ENCODE measurements at regions not wholly inside any gene's neighbourhood (a gene's known extent, or its start where the extent isn't known, plus 50 kb on each side); places are given as distances from the start of the nearest gene placed in this dataset.
"Not testable (repeated sequence)": the region's sequence is repeated elsewhere in the genome, so short reads cannot be mapped to it uniquely, and the experiment has no call there.

DNA sequence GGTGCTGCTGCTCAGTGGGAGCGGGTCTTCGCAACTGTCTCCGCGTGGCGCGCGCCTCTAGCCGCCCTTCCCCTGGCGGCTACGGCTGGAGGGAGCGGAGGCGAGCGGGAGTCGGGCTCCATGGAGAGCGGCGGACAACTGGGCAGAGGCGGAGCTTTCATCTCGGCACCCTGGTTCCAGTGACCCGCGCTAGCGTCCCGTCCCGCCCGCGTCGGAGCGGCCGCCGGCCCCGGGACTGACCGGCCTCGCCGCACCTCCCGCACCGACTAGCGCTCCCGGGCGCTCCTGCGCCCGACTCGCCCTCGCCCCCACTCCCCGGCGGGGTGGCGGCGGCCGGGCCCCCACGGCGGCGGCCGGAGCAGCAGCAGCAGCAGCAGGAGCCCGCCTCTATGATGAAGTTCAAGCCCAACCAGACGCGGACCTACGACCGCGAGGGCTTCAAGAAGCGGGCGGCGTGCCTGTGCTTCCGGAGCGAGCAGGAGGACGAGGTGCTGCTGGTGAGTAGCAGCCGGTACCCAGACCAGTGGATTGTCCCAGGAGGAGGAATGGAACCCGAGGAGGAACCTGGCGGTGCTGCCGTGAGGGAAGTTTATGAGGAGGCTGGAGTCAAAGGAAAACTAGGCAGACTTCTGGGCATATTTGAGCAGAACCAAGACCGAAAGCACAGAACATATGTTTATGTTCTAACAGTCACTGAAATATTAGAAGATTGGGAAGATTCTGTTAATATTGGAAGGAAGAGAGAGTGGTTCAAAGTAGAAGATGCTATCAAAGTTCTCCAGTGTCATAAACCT lies 69.2 kb upstream of the NOTCH2NLA start:
- H3K79me2 ChIP-seq (ENCODE audit: control insufficient read depth, insufficient read depth, low read length, unreplicated experiment); H3K36me3 ChIP-seq (ENCODE audit: insufficient read depth, low read length); H3K27me3 ChIP-seq (ENCODE audit: insufficient read depth, low read length); H3K4me1 ChIP-seq (ENCODE audit: control insufficient read depth, insufficient read depth, low read length, unreplicated experiment); H3K27ac ChIP-seq (ENCODE audit: low read depth, low read length); H2AFZ ChIP-seq (ENCODE audit: low read length, unreplicated experiment); H3K4me3 ChIP-seq (ENCODE audit: low read depth, low read length): not testable (repeated sequence)

DNA sequence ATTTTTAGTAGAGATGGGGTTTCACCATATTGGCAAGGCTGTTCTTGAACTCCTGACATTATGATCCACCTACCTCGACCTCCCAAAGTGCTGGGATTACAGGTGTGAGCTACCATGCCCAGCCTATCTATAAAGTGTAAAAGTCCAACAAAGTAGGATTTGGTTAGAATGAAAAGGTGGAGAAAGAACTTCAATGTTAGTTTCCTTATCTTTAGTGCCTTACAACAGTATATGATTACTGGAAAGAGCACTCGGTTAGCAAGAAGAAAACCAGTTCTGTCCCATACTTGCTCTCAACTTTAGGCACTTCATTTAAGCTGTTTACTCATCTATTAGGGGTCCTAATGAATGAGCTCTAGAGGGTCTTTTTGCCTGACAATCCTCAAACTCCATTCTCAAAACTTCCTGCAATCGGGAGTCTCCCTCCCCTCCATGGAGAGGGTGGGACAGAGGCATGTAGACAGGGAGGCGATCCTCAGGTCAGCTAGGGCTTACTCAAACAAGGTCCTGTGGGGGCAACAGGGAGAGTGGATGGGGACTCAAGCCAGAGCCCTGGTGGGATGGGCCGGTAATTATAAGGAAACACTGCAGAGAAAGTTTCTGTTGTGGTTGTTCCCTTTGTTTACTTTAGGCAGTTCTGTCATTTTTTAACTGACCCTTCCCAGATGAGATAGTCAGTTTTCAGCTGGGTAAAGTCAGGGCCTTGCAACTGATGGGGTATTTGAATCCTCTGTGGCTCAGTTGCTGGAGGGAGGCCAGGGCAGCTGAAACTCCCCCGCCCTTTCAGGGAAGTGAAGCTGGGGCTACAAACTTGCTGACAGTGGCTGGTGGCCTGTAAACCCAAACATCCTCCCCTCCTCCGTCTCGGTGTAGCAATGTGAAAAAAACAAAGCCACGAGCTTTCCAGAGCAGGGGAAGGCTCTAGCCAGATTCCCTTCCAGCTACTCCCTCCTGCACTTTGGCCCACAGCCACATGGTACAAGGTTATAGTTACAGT lies 64.4 kb upstream of the NOTCH2NLA start:
- not testable (repeated sequence) for H3K79me2 ChIP-seq (ENCODE audit: control insufficient read depth, insufficient read depth, low read length, unreplicated experiment); H3K27me3 ChIP-seq (ENCODE audit: insufficient read depth, low read length)

DNA sequence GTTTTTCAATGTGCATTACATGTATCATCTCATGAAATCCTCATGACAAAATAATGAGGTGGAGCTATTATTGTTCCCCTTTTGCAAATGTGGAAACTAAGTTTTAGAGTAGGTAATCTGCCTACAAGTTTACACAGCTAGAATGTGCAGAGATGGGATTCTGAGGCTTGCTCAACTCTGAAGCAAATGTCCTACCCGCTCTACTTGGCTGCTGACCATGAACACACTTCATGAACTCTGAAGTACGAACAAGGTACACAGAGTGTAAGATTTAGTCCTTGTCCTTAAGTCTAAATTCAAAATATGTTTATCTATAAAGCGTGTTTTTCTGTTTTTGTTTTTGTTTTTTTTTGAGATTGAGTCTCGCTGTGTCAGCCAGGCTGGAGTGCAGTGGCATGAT lies 63.6 kb upstream of the NOTCH2NLA start:
- H3K27ac ChIP-seq (ENCODE audit: low read depth, low read length); H3K36me3 ChIP-seq (ENCODE audit: insufficient read depth, low read length); H3K79me2 ChIP-seq (ENCODE audit: control insufficient read depth, insufficient read depth, low read length, unreplicated experiment); H3K4me1 ChIP-seq (ENCODE audit: control insufficient read depth, insufficient read depth, low read length, unreplicated experiment); H3K4me3 ChIP-seq (ENCODE audit: low read depth, low read length); H3K27me3 ChIP-seq (ENCODE audit: insufficient read depth, low read length); H2AFZ ChIP-seq (ENCODE audit: low read length, unreplicated experiment): not testable (repeated sequence)

More for the DNA sequence above, 64.4 kb upstream of the NOTCH2NLA start:
- not testable (repeated sequence) for H3K27ac ChIP-seq (ENCODE audit: low read depth, low read length); H3K4me3 ChIP-seq (ENCODE audit: low read depth, low read length); H3K4me1 ChIP-seq (ENCODE audit: control insufficient read depth, insufficient read depth, low read length, unreplicated experiment); H2AFZ ChIP-seq (ENCODE audit: low read length, unreplicated experiment); H3K36me3 ChIP-seq (ENCODE audit: insufficient read depth, low read length)

GRCh38 chr1:146287881-146288280 lies 59.1 kb upstream of the NOTCH2NLA start:
- not testable (repeated sequence) for H3K27me3 ChIP-seq (ENCODE audit: insufficient read depth, low read length); H3K4me3 ChIP-seq (ENCODE audit: low read depth, low read length); H3K79me2 ChIP-seq (ENCODE audit: control insufficient read depth, insufficient read depth, low read length, unreplicated experiment)

GRCh38 chr1:146284760-146285159 lies 55.9 kb upstream of the NOTCH2NLA start:
- not testable (repeated sequence) for H2AFZ ChIP-seq (ENCODE audit: low read length, unreplicated experiment); H3K27me3 ChIP-seq (ENCODE audit: insufficient read depth, low read length); H3K79me2 ChIP-seq (ENCODE audit: control insufficient read depth, insufficient read depth, low read length, unreplicated experiment); H3K36me3 ChIP-seq (ENCODE audit: insufficient read depth, low read length); H3K27ac ChIP-seq (ENCODE audit: low read depth, low read length); H3K4me3 ChIP-seq (ENCODE audit: low read depth, low read length); H3K4me1 ChIP-seq (ENCODE audit: control insufficient read depth, insufficient read depth, low read length, unreplicated experiment)

More at GRCh38 chr1:146287881-146288280, 59.1 kb upstream of the NOTCH2NLA start:
- not testable (repeated sequence) for H2AFZ ChIP-seq (ENCODE audit: low read length, unreplicated experiment); H3K4me1 ChIP-seq (ENCODE audit: control insufficient read depth, insufficient read depth, low read length, unreplicated experiment); H3K27ac ChIP-seq (ENCODE audit: low read depth, low read length); H3K36me3 ChIP-seq (ENCODE audit: insufficient read depth, low read length)

GRCh38 chr1:146283527-146283880 lies 54.7 kb upstream of the NOTCH2NLA start:
- not testable (repeated sequence) for H3K79me2 ChIP-seq (ENCODE audit: control insufficient read depth, insufficient read depth, low read length, unreplicated experiment); H3K4me3 ChIP-seq (ENCODE audit: low read depth, low read length); H3K4me1 ChIP-seq (ENCODE audit: control insufficient read depth, insufficient read depth, low read length, unreplicated experiment); H3K36me3 ChIP-seq (ENCODE audit: insufficient read depth, low read length); H2AFZ ChIP-seq (ENCODE audit: low read length, unreplicated experiment); H3K27ac ChIP-seq (ENCODE audit: low read depth, low read length); H3K27me3 ChIP-seq (ENCODE audit: insufficient read depth, low read length)

GRCh38 chr1:146282807-146283526 lies 54.1 kb upstream of the NOTCH2NLA start:
- not testable (repeated sequence) for H3K4me1 ChIP-seq (ENCODE audit: control insufficient read depth, insufficient read depth, low read length, unreplicated experiment); H3K27me3 ChIP-seq (ENCODE audit: insufficient read depth, low read length); H3K4me3 ChIP-seq (ENCODE audit: low read depth, low read length); H3K36me3 ChIP-seq (ENCODE audit: insufficient read depth, low read length); H3K79me2 ChIP-seq (ENCODE audit: control insufficient read depth, insufficient read depth, low read length, unreplicated experiment); H2AFZ ChIP-seq (ENCODE audit: low read length, unreplicated experiment); H3K27ac ChIP-seq (ENCODE audit: low read depth, low read length)

DNA sequence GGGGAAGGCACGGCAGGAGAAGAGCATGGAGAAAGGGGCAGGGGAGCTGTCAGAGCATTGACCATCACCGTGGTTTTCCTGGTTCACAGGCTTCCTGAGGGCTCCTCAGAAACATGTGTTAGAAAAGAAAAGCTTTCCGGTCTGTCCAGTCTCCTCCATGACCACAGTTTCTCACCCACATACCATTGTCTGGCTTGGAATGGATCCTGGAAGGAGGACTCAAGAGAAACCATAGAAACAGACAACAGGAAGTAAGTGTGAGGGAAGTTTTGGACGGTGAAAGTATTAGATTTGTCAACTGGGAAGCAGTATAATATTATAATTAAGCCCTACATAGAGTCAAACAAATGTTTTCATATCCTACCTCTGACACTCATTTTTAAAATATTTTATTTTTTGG lies 52.7 kb upstream of the NOTCH2NLA start:
- not testable (repeated sequence) for H3K36me3 ChIP-seq (ENCODE audit: insufficient read depth, low read length); H3K4me1 ChIP-seq (ENCODE audit: control insufficient read depth, insufficient read depth, low read length, unreplicated experiment); H3K4me3 ChIP-seq (ENCODE audit: low read depth, low read length); H2AFZ ChIP-seq (ENCODE audit: low read length, unreplicated experiment); H3K27me3 ChIP-seq (ENCODE audit: insufficient read depth, low read length); H3K27ac ChIP-seq (ENCODE audit: low read depth, low read length); H3K79me2 ChIP-seq (ENCODE audit: control insufficient read depth, insufficient read depth, low read length, unreplicated experiment)

DNA sequence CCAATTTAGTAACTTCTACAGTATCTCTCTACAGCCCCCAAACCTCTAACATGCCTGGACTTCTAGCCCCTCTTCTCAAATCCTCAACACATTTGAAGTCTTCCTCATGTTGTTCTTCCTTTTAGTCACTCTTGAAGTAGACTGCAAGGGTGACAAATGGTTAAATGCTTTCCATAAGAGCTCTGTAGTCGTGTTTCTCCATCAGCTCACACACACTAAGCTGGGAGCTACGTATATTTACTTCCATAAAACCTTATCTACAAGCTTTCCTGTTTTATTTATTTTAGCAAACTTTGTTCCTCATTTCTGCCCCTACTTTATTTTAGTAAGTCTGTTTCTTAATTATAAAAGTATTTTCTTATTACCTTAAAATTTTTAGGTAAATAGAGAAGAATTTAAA lies 49.9 kb upstream of the NOTCH2NLA start:
- not testable (repeated sequence) for H3K4me1 ChIP-seq (ENCODE audit: control insufficient read depth, insufficient read depth, low read length, unreplicated experiment); H3K27me3 ChIP-seq (ENCODE audit: insufficient read depth, low read length); H3K36me3 ChIP-seq (ENCODE audit: insufficient read depth, low read length); H2AFZ ChIP-seq (ENCODE audit: low read length, unreplicated experiment); H3K79me2 ChIP-seq (ENCODE audit: control insufficient read depth, insufficient read depth, low read length, unreplicated experiment); H3K4me3 ChIP-seq (ENCODE audit: low read depth, low read length); H3K27ac ChIP-seq (ENCODE audit: low read depth, low read length)

Measured in ACC112 (cell line).